GM12892 (cell line): ENCODE measurements at regions not wholly inside any gene's neighbourhood (a gene's known extent, or its start where the extent isn't known, plus 50 kb on each side); places are given as distances from the start of the nearest gene placed in this dataset.

Experiments
- POLR2A ChIP-seq: IDR thresholded peaks from 2 replicates; pipeline ENCODE4 v1.6.1; 2011; ENCODE audit warnings: low read depth, low read length, control low read depth
- POLR2AphosphoS5 ChIP-seq: IDR thresholded peaks from 2 replicates; pipeline ENCODE4 v1.6.1; 2011; ENCODE audit warnings: low read depth, low read length, control low read depth

DNA sequence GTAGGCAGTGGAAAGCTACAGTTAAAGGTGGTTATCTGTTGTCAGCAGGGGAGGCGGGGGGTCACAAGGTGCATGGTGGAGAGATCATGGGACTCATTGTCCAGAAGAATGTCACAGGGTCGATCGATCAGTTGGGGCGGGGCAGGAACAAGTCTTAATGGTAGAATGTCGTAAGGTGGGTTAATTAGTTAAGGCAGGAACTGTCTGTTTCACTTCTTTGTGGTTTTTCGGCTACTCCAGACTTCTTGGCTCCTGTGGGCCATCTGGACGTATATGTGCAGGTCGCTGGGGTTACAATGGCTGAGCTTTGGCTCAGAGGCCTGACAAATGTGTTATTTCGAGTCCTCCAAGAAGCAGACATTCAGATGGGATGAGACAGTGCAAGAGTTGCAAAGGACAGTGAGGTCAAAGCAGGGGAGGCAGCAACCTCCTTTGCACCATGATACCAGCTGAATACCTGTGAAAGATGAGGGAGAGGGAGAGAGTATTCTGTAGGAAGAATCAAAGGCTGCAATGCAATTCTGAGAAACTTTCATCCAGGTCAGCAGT lies 246.9 kb upstream of the TMEM132C start:
- no peak for TF ChIP-seq POLR2A
- no peak for TF ChIP-seq POLR2AphosphoS5
